CD14-positive monocyte (primary cell): ENCODE measurements at regions not wholly inside any gene's neighbourhood (a gene's known extent, or its start where the extent isn't known, plus 50 kb on each side); places are given as distances from the start of the nearest gene placed in this dataset.

Experiments used
- DNase-seq, 3 donors: peaks; one replicate each; pipeline ENCODE4 v3.0.0-alpha.2; 2011 to 2022
- H2AFZ ChIP-seq: 2 replicates; pipeline ENCODE4 v1.6.0; 2012; ENCODE audit warnings: mild to moderate bottlenecking, low read depth, low read length, inconsistent platforms; ENCODE audit not compliant: insufficient read depth, poor library complexity, severe bottlenecking
- H3K27ac ChIP-seq, 2 donors: 1 replicate in 1 of 2; 2 replicates in 1 of 2; pipeline ENCODE4 v1.5.1; 2012 to 2013; ENCODE audit warnings: low read length in 2 of 2, control low read depth in 1 of 2, inconsistent platforms in 1 of 2, low read depth in 1 of 2, mild to moderate bottlenecking in 1 of 2
- H3K27me3 ChIP-seq, 2 donors: one replicate each; pipeline versions ENCODE4 v1.6.0 to v1.6.1; 2011 to 2013; ENCODE audit warnings: low read length in 2 of 2; ENCODE audit not compliant: control insufficient read depth in 2 of 2, insufficient read depth in 2 of 2
- H3K36me3 ChIP-seq, 2 donors: replicated peaks in 1 of 2; 1 replicate in 1 of 2; 2 replicates in 1 of 2; pipeline versions ENCODE4 v1.5.1 to v1.6.1; 2012 to 2013; ENCODE audit warnings: low read length in 2 of 2, control low read depth in 1 of 2, inconsistent platforms in 1 of 2, mild to moderate bottlenecking in 1 of 2; ENCODE audit not compliant: insufficient read depth in 2 of 2, control insufficient read depth in 1 of 2
- H3K4me1 ChIP-seq, 2 donors: 1 replicate in 1 of 2; 2 replicates in 1 of 2; pipeline versions ENCODE4 v1.5.1 to v1.6.1; 2012 to 2013; ENCODE audit warnings: low read length in 2 of 2, control low read depth in 1 of 2, inconsistent platforms in 1 of 2, mild to moderate bottlenecking in 1 of 2, moderate library complexity in 1 of 2; ENCODE audit not compliant: insufficient read depth in 2 of 2, control insufficient read depth in 1 of 2
- H3K4me2 ChIP-seq: replicated peaks from 2 replicates; pipeline ENCODE3; 2012; ENCODE audit warnings: low read length, moderate library complexity, mild to moderate bottlenecking; ENCODE audit not compliant: poor library complexity, severe bottlenecking; ENCODE audit errors: extremely low read depth
- H3K4me3 ChIP-seq, 3 experiments: fragments of 200-600 bp in 1 of 3; sonication (generic) in 1 of 3; replicated peaks in 1 of 3; 1 replicate in 2 of 3; 2 replicates in 1 of 3; pipeline ENCODE4 v1.5.1; 2011 to 2013; ENCODE audit warnings: low read length in 3 of 3, mild to moderate bottlenecking in 3 of 3, control low read depth in 2 of 3, low read depth in 2 of 3, inconsistent platforms in 1 of 3, moderate library complexity in 1 of 3
- H3K79me2 ChIP-seq: 2 replicates; pipeline ENCODE4 v1.6.0; 2012; ENCODE audit warnings: mild to moderate bottlenecking, control low read depth, inconsistent platforms, low read length, moderate library complexity; ENCODE audit not compliant: insufficient read depth
- H3K9ac ChIP-seq: 2 replicates; pipeline ENCODE4 v1.6.0; 2017; ENCODE audit warnings: low read length, mild to moderate bottlenecking; ENCODE audit not compliant: insufficient read depth, poor library complexity, severe bottlenecking
- H3K9me3 ChIP-seq, 2 donors: replicated peaks in 1 of 2; 1 replicate in 1 of 2; 2 replicates in 1 of 2; pipeline versions ENCODE4 v1.5.1 to v1.6.1; 2012 to 2013; ENCODE audit warnings: low read length in 2 of 2, control low read depth in 1 of 2; ENCODE audit not compliant: control insufficient read depth in 1 of 2, insufficient read depth in 1 of 2
- H4K20me1 ChIP-seq: 2 replicates; pipeline ENCODE4 v1.6.0; 2012; ENCODE audit warnings: mild to moderate bottlenecking, low read length, control low read depth, moderate library complexity; ENCODE audit not compliant: insufficient read depth
- H3K27ac Mint-ChIP-seq, 7 donors: one replicate each; pipeline ENCODE4 v1.8.0; 2020; ENCODE audit warnings: mild to moderate bottlenecking in 7 of 7, mixed read lengths in 7 of 7, moderate library complexity in 6 of 7, inconsistent platforms in 2 of 7
- H3K27me3 Mint-ChIP-seq, 3 donors: one replicate each; pipeline ENCODE4 v1.8.0; 2021 to 2022; ENCODE audit warnings: low read depth in 3 of 3, mild to moderate bottlenecking in 3 of 3, mixed read lengths in 3 of 3, moderate library complexity in 3 of 3, inconsistent platforms in 1 of 3
- H3K36me3 Mint-ChIP-seq, 2 donors: one replicate each; pipeline ENCODE4 v1.8.0; 2020; ENCODE audit warnings: mixed read lengths in 2 of 2, inconsistent platforms in 1 of 2, mild to moderate bottlenecking in 1 of 2
- H3K4me1 Mint-ChIP-seq: one replicate; pipeline ENCODE4 v1.8.0; 2020; ENCODE audit warnings: mild to moderate bottlenecking, mixed read lengths
- H3K4me3 Mint-ChIP-seq, 2 donors: one replicate each; pipeline ENCODE4 v1.8.0; 2020; ENCODE audit warnings: mild to moderate bottlenecking in 2 of 2, mixed read lengths in 2 of 2, moderate library complexity in 1 of 2
- H3K9me3 Mint-ChIP-seq, 7 donors: one replicate each; pipeline ENCODE4 v1.8.0; 2020 to 2022; ENCODE audit warnings: mixed read lengths in 7 of 7, mild to moderate bottlenecking in 6 of 7, moderate library complexity in 6 of 7, inconsistent platforms in 2 of 7
- WGBS: methylation state at CpG from one replicate; pipeline ENCODE4 v1.1.5; 2013; ENCODE audit warnings: missing lambda C conversion rate; ENCODE audit not compliant: insufficient coverage; 5-methylcytosine and 5-hydroxymethylcytosine counted together
- intact Hi-C, 2 donors: fragments of 100-400 bp; cut with micrococcal nuclease; formaldehyde crosslinking; loops; one replicate each; pipeline versions ENCODE4 v1.15.0 to v1.15.1; 2023
- TF ChIP-seq, protein P1 (sequence below): fragments of 200-600 bp; IDR thresholded peaks from one replicate; pipeline ENCODE4 v1.8.0; 2022; ENCODE audit warnings: antibody characterized with exemption, mild to moderate bottlenecking

DNA sequence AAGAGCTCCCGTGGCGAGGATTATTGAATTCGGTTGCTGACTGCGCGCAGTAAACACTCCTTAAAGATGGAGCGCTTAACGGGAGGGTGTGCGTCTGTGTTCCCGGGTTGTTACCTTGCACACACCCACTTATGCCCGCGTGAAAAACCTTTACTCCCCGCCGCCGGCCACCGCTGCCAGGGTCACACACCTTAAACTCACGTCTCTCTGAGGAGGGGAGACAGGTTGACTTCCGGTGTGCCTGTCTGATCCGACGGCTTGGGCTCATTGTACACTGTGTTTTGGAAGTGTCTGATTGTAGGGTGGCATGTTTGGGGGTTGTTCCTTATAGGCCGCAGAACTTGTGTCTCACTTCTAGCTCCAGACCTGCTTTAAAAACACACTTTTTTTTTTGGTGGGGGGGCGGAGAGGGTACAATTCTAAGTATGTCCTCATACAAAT, 66.8 kb downstream of the KPNA2 start:
- Mint-ChIP-seq H3K27ac (peak overlapping the region; percentile 85 to 96 (median 90)), H3K27me3 (peaks cover 0 to 4% (median 0%) of the 10 kb centered on the region in 3 donors), H3K4me1 (peaks cover 32% of the 10 kb centered on the region), H3K4me3 (peak overlapping the region; percentile 95 to 97), H3K36me3 (peaks cover 8 to 10% of the 10 kb centered on the region in 2 donors), H3K9me3 (peaks cover 0 to 8% (median 2%) of the 10 kb centered on the region in 7 donors)
- Histone ChIP-seq H3K27ac (peak overlapping the region in 1 of 2 donors; percentile 92), H3K4me2 (peak overlapping the region; percentile 86), H2AFZ (peak overlapping the region; percentile 94), H3K9ac (peak overlapping the region; percentile 94), H3K36me3 (peaks cover 0 to 3% of the 10 kb centered on the region in 2 donors), H4K20me1 (peaks cover 17% of the 10 kb centered on the region), H3K4me1 (peaks cover 13 to 25% of the 10 kb centered on the region in 2 donors), H3K27me3 (no peaks in the 10 kb centered on the region), H3K9me3 (no peaks in the 10 kb centered on the region), H3K4me3 (peak overlapping the region; percentile 49 to 82 (median 65)), H3K79me2 (peaks cover 55% of the 10 kb centered on the region)
- intact Hi-C loops: loop anchor here in 1 of 2 donors (10.0 kb wide), 1 partner anchor 68 kb away; the partner anchor contains the start of gene KPNA2
- WGBS: no CpG with 5 or more reads among the region's 21 CpGs
- TF ChIP-seq, protein P1, sequence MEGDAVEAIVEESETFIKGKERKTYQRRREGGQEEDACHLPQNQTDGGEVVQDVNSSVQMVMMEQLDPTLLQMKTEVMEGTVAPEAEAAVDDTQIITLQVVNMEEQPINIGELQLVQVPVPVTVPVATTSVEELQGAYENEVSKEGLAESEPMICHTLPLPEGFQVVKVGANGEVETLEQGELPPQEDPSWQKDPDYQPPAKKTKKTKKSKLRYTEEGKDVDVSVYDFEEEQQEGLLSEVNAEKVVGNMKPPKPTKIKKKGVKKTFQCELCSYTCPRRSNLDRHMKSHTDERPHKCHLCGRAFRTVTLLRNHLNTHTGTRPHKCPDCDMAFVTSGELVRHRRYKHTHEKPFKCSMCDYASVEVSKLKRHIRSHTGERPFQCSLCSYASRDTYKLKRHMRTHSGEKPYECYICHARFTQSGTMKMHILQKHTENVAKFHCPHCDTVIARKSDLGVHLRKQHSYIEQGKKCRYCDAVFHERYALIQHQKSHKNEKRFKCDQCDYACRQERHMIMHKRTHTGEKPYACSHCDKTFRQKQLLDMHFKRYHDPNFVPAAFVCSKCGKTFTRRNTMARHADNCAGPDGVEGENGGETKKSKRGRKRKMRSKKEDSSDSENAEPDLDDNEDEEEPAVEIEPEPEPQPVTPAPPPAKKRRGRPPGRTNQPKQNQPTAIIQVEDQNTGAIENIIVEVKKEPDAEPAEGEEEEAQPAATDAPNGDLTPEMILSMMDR: no peak
- no peak for DNase-seq

DNA sequence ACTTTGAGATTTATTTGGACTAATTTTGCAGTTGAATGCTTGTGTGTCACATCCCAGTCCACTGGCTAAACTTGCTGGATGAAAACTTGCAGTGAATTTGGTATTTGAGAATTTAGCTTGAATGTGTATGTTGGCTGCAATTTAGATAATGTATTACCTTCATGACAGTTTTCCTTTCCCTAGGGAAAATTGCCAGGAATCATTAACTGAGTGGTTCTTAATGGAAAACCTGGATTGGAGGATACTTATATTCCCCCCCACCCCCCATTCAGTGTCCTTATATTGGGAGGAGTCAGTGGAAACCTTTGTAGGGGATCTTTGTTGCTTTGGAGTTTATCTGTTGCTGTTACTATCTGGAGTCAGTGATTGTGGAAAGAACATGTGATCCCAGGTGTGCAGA, 67.6 kb downstream of the KPNA2 start:
- Mint-ChIP-seq H3K27ac (no peak overlapping the region), H3K36me3 (peaks cover 12 to 13% of the 10 kb centered on the region in 2 donors), H3K4me1 (peaks cover 32% of the 10 kb centered on the region), H3K4me3 (peak overlapping the region in 1 of 2 donors; percentile 24), H3K9me3 (peaks cover 0 to 8% (median 2%) of the 10 kb centered on the region in 7 donors), H3K27me3 (peaks cover 0 to 4% (median 0%) of the 10 kb centered on the region in 3 donors)
- H4K20me1 ChIP-seq: peaks cover 23% of the 10 kb centered on the region
- intact Hi-C loops: loop anchor here in 1 of 2 donors (10.0 kb wide), 1 partner anchor 68 kb away; the partner anchor contains the start of gene KPNA2
- no peak overlapping the region for H2AFZ ChIP-seq
- H3K4me2 ChIP-seq: peak overlapping the region; percentile 86
- TF ChIP-seq, protein P1: no peak
- no peak overlapping the region for H3K27ac ChIP-seq
- no peaks in the 10 kb centered on the region for H3K27me3 ChIP-seq
- no peak for DNase-seq
- H3K36me3 ChIP-seq: peaks cover 0 to 5% of the 10 kb centered on the region in 2 donors
- H3K9ac ChIP-seq: no peak overlapping the region
- H3K4me3 ChIP-seq: peak overlapping the region in 1 of 3 experiments; percentile 82
- H3K79me2 ChIP-seq: peaks cover 63% of the 10 kb centered on the region
- peaks cover 13 to 25% of the 10 kb centered on the region in 2 donors for H3K4me1 ChIP-seq
- no peaks in the 10 kb centered on the region for H3K9me3 ChIP-seq
